CD8-positive, alpha-beta memory T cell (primary cell): ENCODE measurements at regions not wholly inside any gene's neighbourhood (a gene's known extent, or its start where the extent isn't known, plus 50 kb on each side); places are given as distances from the start of the nearest gene placed in this dataset.
"Not testable (repeated sequence)": the region's sequence is repeated elsewhere in the genome, so short reads cannot be mapped to it uniquely, and the experiment has no call there.

Experiments
- CTCF ChIA-PET: fragments of 350-600 bp; sonication (Branson Sonifier 250); formaldehyde crosslinking; loops from one replicate; lab custom pipeline; 2021; ENCODE audit warnings: antibody characterized with exemption; lab: Charles Lee
- POLR2A ChIA-PET: fragments of 350-600 bp; sonication (Branson Sonifier 250); formaldehyde crosslinking; loops from one replicate; lab custom pipeline; 2021; ENCODE audit warnings: antibody characterized with exemption; lab: Charles Lee
- DNase-seq, 5 donors: peaks; one replicate each; pipeline versions ENCODE4 v3.0.0 to v3.0.0-alpha.2; 2020 to 2022; ENCODE audit warnings: mixed read lengths in 1 of 5
- H3K27ac ChIP-seq: one replicate; pipeline ENCODE4 v1.7.0; 2013; ENCODE audit warnings: low read depth, mild to moderate bottlenecking, low read length, moderate library complexity
- H3K27me3 ChIP-seq: 2 replicates; pipeline ENCODE4 v1.7.0; 2013; ENCODE audit warnings: low read length, mild to moderate bottlenecking; ENCODE audit not compliant: insufficient read depth, poor library complexity, severe bottlenecking
- H3K36me3 ChIP-seq: 2 replicates; pipeline ENCODE4 v1.7.0; 2013; ENCODE audit warnings: mild to moderate bottlenecking, low read length, moderate library complexity; ENCODE audit not compliant: insufficient read depth
- H3K4me1 ChIP-seq: 2 replicates; pipeline ENCODE4 v1.7.0; 2013; ENCODE audit warnings: mild to moderate bottlenecking, low read length, moderate library complexity; ENCODE audit not compliant: insufficient read depth
- H3K4me3 ChIP-seq: 2 replicates; pipeline ENCODE4 v1.7.0; 2013; ENCODE audit warnings: mild to moderate bottlenecking, low read length
- H3K9me3 ChIP-seq: 2 replicates; pipeline ENCODE4 v1.7.0; 2013; ENCODE audit warnings: mild to moderate bottlenecking, low read length
- H3K27ac Mint-ChIP-seq, 8 donors: one replicate each; pipeline ENCODE4 v1.8.0; 2020 to 2021; ENCODE audit warnings: mixed read lengths in 8 of 8, mild to moderate bottlenecking in 6 of 8, inconsistent platforms in 3 of 8, moderate library complexity in 3 of 8
- H3K27me3 Mint-ChIP-seq, 2 donors: one replicate each; pipeline ENCODE4 v1.8.0; 2020 to 2021; ENCODE audit warnings: mixed read lengths in 2 of 2, mild to moderate bottlenecking in 1 of 2, moderate library complexity in 1 of 2
- H3K36me3 Mint-ChIP-seq, 3 donors: one replicate each; pipeline ENCODE4 v1.8.0; 2020 to 2021; ENCODE audit warnings: mixed read lengths in 3 of 3, inconsistent platforms in 1 of 3, mild to moderate bottlenecking in 1 of 3
- H3K4me1 Mint-ChIP-seq, 3 donors: one replicate each; pipeline ENCODE4 v1.8.0; 2020 to 2021; ENCODE audit warnings: mixed read lengths in 3 of 3, inconsistent platforms in 1 of 3, mild to moderate bottlenecking in 1 of 3
- H3K4me3 Mint-ChIP-seq, 7 donors: one replicate each; pipeline ENCODE4 v1.8.0; 2020 to 2021; ENCODE audit warnings: mixed read lengths in 7 of 7, mild to moderate bottlenecking in 6 of 7, moderate library complexity in 4 of 7, inconsistent platforms in 2 of 7
- H3K9me3 Mint-ChIP-seq, 5 donors: one replicate each; pipeline ENCODE4 v1.8.0; 2020 to 2022; ENCODE audit warnings: mixed read lengths in 5 of 5, mild to moderate bottlenecking in 3 of 5, moderate library complexity in 2 of 5, inconsistent platforms in 1 of 5

GRCh38 chr16:29334776-29335548 lies 71.5 kb downstream of the NPIPB11 start:
- H3K9me3 ChIP-seq, CTCF ChIA-PET, H3K27me3 ChIP-seq, H3K27ac Mint-ChIP-seq, H3K4me3 ChIP-seq, H3K4me1 ChIP-seq, H3K27ac ChIP-seq, H3K4me3 Mint-ChIP-seq, DNase-seq, H3K4me1 Mint-ChIP-seq, H3K36me3 Mint-ChIP-seq, H3K36me3 ChIP-seq, H3K9me3 Mint-ChIP-seq, POLR2A ChIA-PET, H3K27me3 Mint-ChIP-seq: not testable (repeated sequence)

GRCh38 chr16:29333492-29334097 lies 72.9 kb downstream of the NPIPB11 start:
- peaks cover 0 to 15% (median 1%) of the 10 kb centered on the region in 3 donors for H3K36me3 Mint-ChIP-seq

GRCh38 chr16:29330623-29331022 lies 75.9 kb downstream of the NPIPB11 start:
- H3K36me3 Mint-ChIP-seq = peaks cover 0 to 27% (median 0%) of the 10 kb centered on the region in 3 donors
- CTCF ChIA-PET, H3K4me3 Mint-ChIP-seq, H3K4me1 Mint-ChIP-seq, POLR2A ChIA-PET, H3K27me3 ChIP-seq, H3K4me1 ChIP-seq, H3K27me3 Mint-ChIP-seq, H3K9me3 Mint-ChIP-seq, H3K4me3 ChIP-seq, H3K36me3 ChIP-seq, DNase-seq, H3K27ac ChIP-seq, H3K27ac Mint-ChIP-seq, H3K9me3 ChIP-seq: not testable (repeated sequence)

More at GRCh38 chr16:29333492-29334097, 72.9 kb downstream of the NPIPB11 start:
- H3K4me1 Mint-ChIP-seq, H3K9me3 ChIP-seq, POLR2A ChIA-PET, H3K27ac ChIP-seq, H3K27me3 Mint-ChIP-seq, H3K4me3 Mint-ChIP-seq, H3K9me3 Mint-ChIP-seq, H3K27me3 ChIP-seq, DNase-seq, H3K4me3 ChIP-seq, H3K27ac Mint-ChIP-seq, H3K36me3 ChIP-seq, H3K4me1 ChIP-seq, CTCF ChIA-PET: not testable (repeated sequence)

- H3K27me3 Mint-ChIP-seq, H3K4me3 ChIP-seq, H3K4me1 ChIP-seq, H3K27me3 ChIP-seq, CTCF ChIA-PET, H3K9me3 Mint-ChIP-seq, H3K27ac Mint-ChIP-seq, H3K9me3 ChIP-seq, DNase-seq, POLR2A ChIA-PET, H3K27ac ChIP-seq, H3K4me1 Mint-ChIP-seq, H3K4me3 Mint-ChIP-seq, H3K36me3 ChIP-seq: not testable (repeated sequence)
- H3K36me3 Mint-ChIP-seq = peaks cover 0 to 25% (median 0%) of the 10 kb centered on the region in 3 donors
Measured at GRCh38 chr16:29328528-29328927, 78.0 kb downstream of the NPIPB11 start.

GRCh38 chr16:29327631-29328408 lies 78.7 kb downstream of the NPIPB11 start:
- H3K4me3 Mint-ChIP-seq, H3K27me3 ChIP-seq, POLR2A ChIA-PET, H3K4me1 ChIP-seq, H3K27me3 Mint-ChIP-seq, H3K27ac ChIP-seq, H3K9me3 Mint-ChIP-seq, CTCF ChIA-PET, H3K36me3 ChIP-seq, H3K4me1 Mint-ChIP-seq, H3K9me3 ChIP-seq, H3K4me3 ChIP-seq, DNase-seq, H3K27ac Mint-ChIP-seq: not testable (repeated sequence)
- peaks cover 0 to 23% (median 0%) of the 10 kb centered on the region in 3 donors for H3K36me3 Mint-ChIP-seq

- H3K36me3 ChIP-seq, CTCF ChIA-PET, H3K27ac Mint-ChIP-seq, H3K4me3 ChIP-seq, H3K4me1 Mint-ChIP-seq, H3K27ac ChIP-seq, H3K4me1 ChIP-seq, DNase-seq, H3K27me3 Mint-ChIP-seq, H3K9me3 Mint-ChIP-seq, POLR2A ChIA-PET, H3K27me3 ChIP-seq, H3K4me3 Mint-ChIP-seq, H3K9me3 ChIP-seq: not testable (repeated sequence)
- H3K36me3 Mint-ChIP-seq = peaks cover 0 to 23% (median 0%) of the 10 kb centered on the region in 3 donors
Measured at GRCh38 chr16:29326164-29327125, 80.1 kb downstream of the NPIPB11 start.

- H3K27me3 Mint-ChIP-seq, H3K9me3 Mint-ChIP-seq, H3K27me3 ChIP-seq, CTCF ChIA-PET, H3K27ac ChIP-seq, H3K4me1 ChIP-seq, H3K36me3 ChIP-seq, H3K4me1 Mint-ChIP-seq, H3K27ac Mint-ChIP-seq, H3K4me3 Mint-ChIP-seq, H3K9me3 ChIP-seq, POLR2A ChIA-PET, H3K4me3 ChIP-seq, DNase-seq: not testable (repeated sequence)
- H3K36me3 Mint-ChIP-seq = peaks cover 0 to 14% (median 2%) of the 10 kb centered on the region in 3 donors
Measured at GRCh38 chr16:29323725-29324124, 82.8 kb downstream of the NPIPB11 start.
